ENCODE measurements at regions not wholly inside any gene's neighbourhood (a gene's known extent, or its start where the extent isn't known, plus 50 kb on each side); places are given as distances from the start of the nearest gene placed in this dataset.

GRCh38 chr18:29077344-29077743 is 900.4 kb upstream of the CDH2 start:
- TF ChIP-seq EZH2 (IDR thresholded peaks at IDR 0.05; ENCODE audit: borderline replicate concordance, low read length), result no peak
- TF ChIP-seq, protein P1, sequence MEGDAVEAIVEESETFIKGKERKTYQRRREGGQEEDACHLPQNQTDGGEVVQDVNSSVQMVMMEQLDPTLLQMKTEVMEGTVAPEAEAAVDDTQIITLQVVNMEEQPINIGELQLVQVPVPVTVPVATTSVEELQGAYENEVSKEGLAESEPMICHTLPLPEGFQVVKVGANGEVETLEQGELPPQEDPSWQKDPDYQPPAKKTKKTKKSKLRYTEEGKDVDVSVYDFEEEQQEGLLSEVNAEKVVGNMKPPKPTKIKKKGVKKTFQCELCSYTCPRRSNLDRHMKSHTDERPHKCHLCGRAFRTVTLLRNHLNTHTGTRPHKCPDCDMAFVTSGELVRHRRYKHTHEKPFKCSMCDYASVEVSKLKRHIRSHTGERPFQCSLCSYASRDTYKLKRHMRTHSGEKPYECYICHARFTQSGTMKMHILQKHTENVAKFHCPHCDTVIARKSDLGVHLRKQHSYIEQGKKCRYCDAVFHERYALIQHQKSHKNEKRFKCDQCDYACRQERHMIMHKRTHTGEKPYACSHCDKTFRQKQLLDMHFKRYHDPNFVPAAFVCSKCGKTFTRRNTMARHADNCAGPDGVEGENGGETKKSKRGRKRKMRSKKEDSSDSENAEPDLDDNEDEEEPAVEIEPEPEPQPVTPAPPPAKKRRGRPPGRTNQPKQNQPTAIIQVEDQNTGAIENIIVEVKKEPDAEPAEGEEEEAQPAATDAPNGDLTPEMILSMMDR (conservative IDR thresholded peaks at IDR 0.05 in 1 of 2, IDR thresholded peaks at IDR 0.05 in 1 of 2; ENCODE audit: extremely low read depth in 1 of 2, insufficient read depth in 1 of 2, low read depth in 1 of 2, low read length in 2 of 2), result no peak

Measured in mammary epithelial cell (primary cell).